ENCODE measurements at regions not wholly inside any gene's neighbourhood (a gene's known extent, or its start where the extent isn't known, plus 50 kb on each side); places are given as distances from the start of the nearest gene placed in this dataset.
"Not testable (repeated sequence)": the region's sequence is repeated elsewhere in the genome, so short reads cannot be mapped to it uniquely, and the experiment has no call there.

DNA sequence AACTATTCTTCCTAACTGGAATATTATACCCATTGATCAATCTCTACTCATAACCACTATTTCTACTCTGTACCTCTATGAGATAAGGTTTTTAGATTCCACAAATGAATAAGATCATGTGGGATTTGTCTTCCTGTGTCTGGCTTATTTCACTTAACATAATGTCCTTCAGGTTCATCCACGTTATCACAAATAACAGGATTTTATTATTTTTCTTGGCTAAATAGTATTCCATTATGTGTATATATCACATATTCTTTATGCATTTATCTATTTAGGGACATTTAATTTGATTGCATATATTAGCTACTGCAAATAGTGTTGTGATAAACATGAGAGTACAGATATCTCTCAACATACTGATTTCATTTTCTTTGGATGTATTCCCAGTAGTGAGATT, 823.0 kb upstream of the ADGRB3 start:
- Histone ChIP-seq H3K36me3 (ENCODE audit: control insufficient read depth, insufficient read depth, low read length) (no peaks in the 10 kb centered on the region), H3K4me3 (ENCODE audit: low read depth, low read length) (no peak overlapping the region), H3K27me3 (ENCODE audit: control insufficient read depth, insufficient read depth, low read length) (no peaks in the 10 kb centered on the region)
- DNase-seq (ENCODE audit: low read depth) = no peak
- TF ChIP-seq, protein P1, sequence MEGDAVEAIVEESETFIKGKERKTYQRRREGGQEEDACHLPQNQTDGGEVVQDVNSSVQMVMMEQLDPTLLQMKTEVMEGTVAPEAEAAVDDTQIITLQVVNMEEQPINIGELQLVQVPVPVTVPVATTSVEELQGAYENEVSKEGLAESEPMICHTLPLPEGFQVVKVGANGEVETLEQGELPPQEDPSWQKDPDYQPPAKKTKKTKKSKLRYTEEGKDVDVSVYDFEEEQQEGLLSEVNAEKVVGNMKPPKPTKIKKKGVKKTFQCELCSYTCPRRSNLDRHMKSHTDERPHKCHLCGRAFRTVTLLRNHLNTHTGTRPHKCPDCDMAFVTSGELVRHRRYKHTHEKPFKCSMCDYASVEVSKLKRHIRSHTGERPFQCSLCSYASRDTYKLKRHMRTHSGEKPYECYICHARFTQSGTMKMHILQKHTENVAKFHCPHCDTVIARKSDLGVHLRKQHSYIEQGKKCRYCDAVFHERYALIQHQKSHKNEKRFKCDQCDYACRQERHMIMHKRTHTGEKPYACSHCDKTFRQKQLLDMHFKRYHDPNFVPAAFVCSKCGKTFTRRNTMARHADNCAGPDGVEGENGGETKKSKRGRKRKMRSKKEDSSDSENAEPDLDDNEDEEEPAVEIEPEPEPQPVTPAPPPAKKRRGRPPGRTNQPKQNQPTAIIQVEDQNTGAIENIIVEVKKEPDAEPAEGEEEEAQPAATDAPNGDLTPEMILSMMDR (IDR thresholded peaks at IDR 0.05; ENCODE audit: insufficient read depth, low read length, severe bottlenecking) = no peak
- FAIRE-seq = no peak

DNA sequence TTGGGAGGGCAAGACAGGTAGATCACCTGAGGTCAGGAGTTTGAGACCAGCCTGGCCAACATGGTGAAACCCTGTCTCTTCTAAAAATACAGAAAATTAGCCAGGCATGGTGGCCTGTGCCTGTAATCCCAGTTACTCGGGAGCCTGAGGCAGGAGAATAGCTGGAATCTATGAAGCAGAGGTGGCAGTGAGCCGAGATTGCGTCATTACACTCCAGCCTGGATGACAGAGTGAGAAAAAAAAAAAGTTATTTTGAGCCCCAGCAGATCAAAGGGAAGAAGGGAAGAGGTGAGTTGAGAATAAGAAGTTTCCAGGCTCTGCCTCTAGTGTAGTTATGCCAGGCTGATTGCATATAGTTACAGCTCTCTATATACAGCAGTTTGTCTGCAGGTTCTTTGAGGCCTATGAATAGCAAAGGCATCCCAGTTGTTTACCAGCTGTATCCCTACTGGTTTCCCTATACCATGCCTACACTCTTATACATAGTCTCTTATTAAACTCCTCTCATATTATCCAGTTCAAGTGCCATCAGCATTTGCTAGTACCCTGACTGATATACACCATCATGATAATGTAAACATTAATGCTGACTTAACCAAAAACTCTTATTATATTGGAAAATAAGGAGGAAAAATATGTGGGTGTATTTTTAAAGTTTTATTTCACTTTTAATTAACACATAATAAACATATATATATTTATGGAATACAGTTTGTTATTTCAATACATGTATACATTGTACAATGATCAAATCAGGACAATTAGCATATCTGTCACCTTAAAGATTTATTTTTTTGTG, 823.6 kb upstream of the ADGRB3 start:
- no peak for FAIRE-seq
- DNase-seq (ENCODE audit: low read depth) = no peak
- Histone ChIP-seq H3K4me3 (ENCODE audit: low read depth, low read length) (no peak overlapping the region), H3K36me3 (ENCODE audit: control insufficient read depth, insufficient read depth, low read length) (no peaks in the 10 kb centered on the region), H3K27me3 (ENCODE audit: control insufficient read depth, insufficient read depth, low read length) (no peaks in the 10 kb centered on the region)
- TF ChIP-seq, protein P1 (IDR thresholded peaks at IDR 0.05; ENCODE audit: insufficient read depth, low read length, severe bottlenecking) = no peak

DNA sequence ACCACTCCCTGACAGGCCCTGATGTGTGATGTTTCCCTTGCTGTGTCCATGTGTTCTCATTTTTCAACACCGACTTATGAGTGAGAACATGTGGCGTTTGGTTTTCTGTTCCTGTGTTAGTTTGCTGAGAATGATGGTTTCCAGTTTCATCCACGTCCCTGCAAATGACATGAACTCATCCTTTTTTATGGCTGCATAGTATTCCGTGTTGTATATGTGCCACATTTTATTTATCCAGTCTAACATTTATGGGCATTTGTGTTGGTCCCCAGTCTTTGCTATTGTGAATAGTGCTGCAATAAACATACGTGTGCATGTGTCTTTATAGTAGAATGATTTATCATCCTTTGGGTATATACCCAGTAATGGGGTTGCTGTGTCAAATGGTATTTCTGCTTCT, 830.3 kb upstream of the ADGRB3 start:
- FAIRE-seq; DNase-seq (ENCODE audit: low read depth); H3K4me3 ChIP-seq (ENCODE audit: low read depth, low read length); H3K27me3 ChIP-seq (ENCODE audit: control insufficient read depth, insufficient read depth, low read length); H3K36me3 ChIP-seq (ENCODE audit: control insufficient read depth, insufficient read depth, low read length): not testable (repeated sequence)

DNA sequence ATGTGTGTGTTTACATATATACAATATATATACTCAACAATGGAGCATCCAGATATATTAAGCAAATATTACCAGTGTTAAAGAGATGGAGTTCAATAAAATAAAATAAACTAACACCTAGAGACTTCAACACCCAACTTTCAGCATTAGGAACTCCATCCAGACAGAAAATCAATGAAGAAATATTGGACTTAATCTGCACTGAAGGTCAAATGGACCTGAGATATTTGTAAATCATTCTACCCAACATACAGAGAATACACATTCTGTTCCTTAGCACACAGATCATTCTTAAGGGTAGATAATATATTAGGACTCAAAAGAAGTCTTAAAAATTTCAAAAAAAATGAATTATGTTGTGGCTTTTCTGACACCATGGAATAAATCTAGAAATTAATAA, 832.3 kb upstream of the ADGRB3 start:
- H3K4me3 ChIP-seq (ENCODE audit: low read depth, low read length) = no peak overlapping the region
- FAIRE-seq (no peak), DNase-seq (ENCODE audit: low read depth) (no peak)
- no peaks in the 10 kb centered on the region for H3K36me3 ChIP-seq (ENCODE audit: control insufficient read depth, insufficient read depth, low read length)
- TF ChIP-seq, protein P1 (IDR thresholded peaks at IDR 0.05; ENCODE audit: insufficient read depth, low read length, severe bottlenecking) = no peak
- no peaks in the 10 kb centered on the region for H3K27me3 ChIP-seq (ENCODE audit: control insufficient read depth, insufficient read depth, low read length)

DNA sequence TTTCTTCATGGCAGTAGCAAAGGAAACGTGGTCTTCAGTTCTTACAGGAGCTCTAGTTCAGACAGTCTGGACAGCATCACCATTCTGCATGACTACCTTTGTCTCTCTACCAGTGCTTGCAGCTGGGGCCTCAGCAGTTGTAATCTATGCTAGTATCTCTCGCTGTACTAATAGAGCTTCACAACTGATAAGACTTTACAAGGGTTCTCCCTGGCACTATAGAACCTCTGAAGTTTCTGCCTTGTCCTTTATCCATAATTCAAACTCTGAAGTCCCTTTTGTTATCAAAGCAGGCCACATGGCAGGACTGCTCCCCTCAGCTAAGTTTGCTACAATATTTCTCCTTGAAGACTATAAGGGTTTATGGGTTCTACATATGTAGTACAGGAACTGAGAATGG, 842.1 kb upstream of the ADGRB3 start:
- no peak for FAIRE-seq
- TF ChIP-seq, protein P1 (IDR thresholded peaks at IDR 0.05; ENCODE audit: insufficient read depth, low read length, severe bottlenecking) = no peak

DNA sequence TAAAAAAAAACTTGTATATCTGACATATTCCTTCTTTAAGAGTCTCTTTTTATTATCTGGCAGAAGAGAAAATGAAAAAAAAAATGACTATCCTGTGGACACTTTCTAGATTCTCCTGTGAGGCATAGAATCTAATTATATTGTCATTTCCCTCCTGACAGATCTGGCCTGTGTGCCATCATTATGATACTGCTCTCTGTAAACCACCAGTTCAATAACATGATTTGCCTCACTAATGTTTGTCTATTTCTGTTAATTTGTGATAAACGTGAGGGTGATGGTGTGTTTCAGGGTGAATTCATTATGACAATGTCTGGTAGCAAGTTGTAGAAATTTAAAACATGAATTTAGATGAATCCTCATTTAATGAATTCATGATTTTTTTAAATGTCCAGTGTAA, 844.5 kb upstream of the ADGRB3 start:
- TF ChIP-seq, protein P1 (IDR thresholded peaks at IDR 0.05; ENCODE audit: insufficient read depth, low read length, severe bottlenecking) = no peak
- H3K27me3 ChIP-seq (ENCODE audit: control insufficient read depth, insufficient read depth, low read length) = no peaks in the 10 kb centered on the region
- H3K36me3 ChIP-seq (ENCODE audit: control insufficient read depth, insufficient read depth, low read length) = no peaks in the 10 kb centered on the region
- FAIRE-seq (no peak), DNase-seq (ENCODE audit: low read depth) (no peak)
- H3K4me3 ChIP-seq (ENCODE audit: low read depth, low read length) = no peak overlapping the region

More for the DNA sequence above, 842.1 kb upstream of the ADGRB3 start:
- Histone ChIP-seq H3K36me3 (ENCODE audit: control insufficient read depth, insufficient read depth, low read length) (no peaks in the 10 kb centered on the region), H3K27me3 (ENCODE audit: control insufficient read depth, insufficient read depth, low read length) (no peaks in the 10 kb centered on the region), H3K4me3 (ENCODE audit: low read depth, low read length) (no peak overlapping the region)
- no peak for DNase-seq (ENCODE audit: low read depth)

DNA sequence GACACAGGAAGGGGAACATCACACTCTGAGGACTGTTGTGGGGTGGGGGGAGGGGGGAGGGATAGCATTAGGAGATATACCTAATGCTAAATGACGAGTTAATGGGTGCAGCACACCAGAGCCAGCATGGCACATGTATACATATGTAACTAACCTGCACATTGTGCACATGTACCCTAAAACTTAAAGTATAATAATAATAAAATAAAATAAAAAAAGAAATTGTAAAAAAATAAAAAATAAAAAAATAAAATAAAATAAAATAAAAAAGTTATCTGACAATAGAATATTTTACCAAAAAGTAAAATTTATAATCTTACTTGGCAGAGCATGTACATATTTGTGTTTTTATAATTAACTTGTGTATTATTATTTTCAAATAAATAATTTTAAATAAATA, 848.0 kb upstream of the ADGRB3 start:
- not testable (repeated sequence) for H3K36me3 ChIP-seq (ENCODE audit: control insufficient read depth, insufficient read depth, low read length); DNase-seq (ENCODE audit: low read depth); H3K27me3 ChIP-seq (ENCODE audit: control insufficient read depth, insufficient read depth, low read length); H3K4me3 ChIP-seq (ENCODE audit: low read depth, low read length); FAIRE-seq

All from bronchial epithelial cell (primary cell).